ENCODE measurements at regions not wholly inside any gene's neighbourhood (a gene's known extent, or its start where the extent isn't known, plus 50 kb on each side); places are given as distances from the start of the nearest gene placed in this dataset.
"Not testable (repeated sequence)": the region's sequence is repeated elsewhere in the genome, so short reads cannot be mapped to it uniquely, and the experiment has no call there.

DNA sequence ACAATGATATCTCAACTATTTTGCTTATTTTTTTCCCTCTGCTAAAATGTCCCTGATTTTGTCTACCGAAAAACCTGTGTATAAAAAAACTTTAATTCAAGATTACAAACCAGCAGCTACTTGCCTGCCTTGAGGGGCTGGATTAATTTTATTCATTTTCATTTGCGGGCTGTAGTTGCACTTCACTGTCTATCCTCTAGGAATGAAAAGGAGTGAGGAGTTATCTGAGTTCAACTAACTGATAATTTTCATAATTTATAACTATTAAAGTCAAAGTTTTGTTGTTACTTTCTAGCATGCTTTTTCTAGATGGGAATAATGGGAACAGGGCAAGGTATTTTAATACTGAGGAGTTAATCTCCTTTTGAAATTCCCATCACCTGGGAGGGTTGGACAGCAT is 50.3 kb upstream of the AGTPBP1 start:
- not testable (repeated sequence) for DNase-seq

GRCh38 chr9:85802978-85803695 is 61.4 kb upstream of the AGTPBP1 start:
- DNase-seq: not testable (repeated sequence)

GRCh38 chr9:85804847-85805133 is 63.0 kb upstream of the AGTPBP1 start:
- not testable (repeated sequence) for DNase-seq

DNA sequence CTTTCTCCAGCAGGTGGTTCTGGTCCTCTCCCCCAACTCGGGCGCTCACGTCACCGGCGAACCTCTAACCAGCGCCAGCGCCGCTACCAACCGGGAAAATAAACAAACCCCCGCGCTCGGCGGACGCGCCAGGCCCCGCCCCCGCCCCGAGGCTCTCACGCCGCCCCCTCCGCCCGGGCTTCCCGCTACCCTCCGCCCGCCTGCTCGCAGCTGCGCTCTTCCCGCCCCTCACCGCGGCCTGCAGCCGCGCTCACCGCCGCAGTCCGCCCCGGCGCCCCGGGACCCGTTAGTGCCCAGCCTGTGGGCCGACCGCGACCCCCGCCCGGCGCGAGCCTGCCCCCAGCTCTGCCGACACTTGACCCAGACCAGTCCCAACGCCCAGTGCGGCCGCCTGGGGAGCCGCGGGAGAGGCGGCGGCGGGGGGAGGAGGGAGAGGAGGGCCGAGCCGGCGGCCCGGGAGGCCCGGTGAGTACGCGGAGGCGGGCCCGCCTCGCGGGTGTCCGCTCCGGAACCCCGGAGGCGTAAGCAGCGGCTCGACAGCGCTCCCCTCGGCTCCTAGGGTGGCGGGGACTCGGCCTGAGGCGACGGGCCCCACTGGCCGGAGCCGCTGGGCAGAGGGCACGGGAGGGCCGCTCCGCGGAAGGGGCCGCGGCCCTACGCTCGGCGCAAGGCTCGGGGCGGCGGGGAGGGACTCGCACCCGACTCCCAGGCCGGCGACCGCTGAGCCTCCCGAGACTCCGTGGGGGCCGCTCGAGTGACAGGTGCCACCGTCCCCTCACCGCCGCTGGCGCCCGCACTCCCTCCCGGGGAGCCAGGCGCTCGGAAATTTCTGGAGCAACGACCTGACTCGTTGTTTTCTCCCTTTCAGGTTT is 63.6 kb upstream of the AGTPBP1 start:
- DNase-seq: peak; percentile 77

DNA sequence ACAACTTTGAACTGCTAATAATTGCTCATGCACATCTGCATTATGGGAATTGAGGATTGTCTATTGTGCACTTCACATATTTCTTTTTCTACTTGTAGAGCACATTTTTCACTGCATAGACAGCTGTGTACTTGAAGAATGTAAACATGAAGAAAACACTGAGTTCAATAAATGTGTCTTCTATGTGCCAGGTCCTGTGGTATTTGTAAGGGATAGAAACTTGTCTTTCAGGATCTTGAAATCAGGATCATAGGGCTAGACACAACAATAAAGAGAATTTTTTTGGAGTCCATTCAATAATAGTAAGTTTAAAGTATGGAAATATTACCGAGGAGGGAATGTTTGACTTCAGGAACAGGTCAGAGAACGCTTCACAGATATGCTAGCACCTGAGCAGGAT is 66.6 kb upstream of the AGTPBP1 start:
- DNase-seq: not testable (repeated sequence)

GRCh38 chr9:85813388-85813787 is 71.6 kb upstream of the AGTPBP1 start:
- not testable (repeated sequence) for DNase-seq

DNA sequence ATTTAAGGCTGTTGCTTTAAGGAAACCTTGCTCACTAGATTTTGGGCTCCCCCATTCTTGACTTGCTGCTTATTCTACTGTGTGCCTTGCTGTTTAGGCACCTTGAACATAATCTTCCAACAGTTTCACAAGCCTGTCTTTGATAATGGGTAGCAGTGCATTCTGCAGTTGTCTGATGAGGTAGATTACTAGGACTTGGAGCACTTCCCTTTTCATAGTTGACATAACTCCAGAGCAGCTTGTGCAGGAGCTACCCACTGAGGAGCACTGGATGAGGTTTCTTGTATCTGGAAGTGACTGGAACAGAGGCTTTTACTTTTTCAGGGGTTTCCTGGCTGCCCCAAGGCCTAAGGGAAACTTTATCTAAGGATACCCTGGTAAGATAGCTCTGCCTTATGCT is 73.0 kb upstream of the AGTPBP1 start:
- DNase-seq: peak; percentile 32

GRCh38 chr9:85818971-85819370 is 77.2 kb upstream of the AGTPBP1 start:
- DNase-seq: peak; percentile 59

DNA sequence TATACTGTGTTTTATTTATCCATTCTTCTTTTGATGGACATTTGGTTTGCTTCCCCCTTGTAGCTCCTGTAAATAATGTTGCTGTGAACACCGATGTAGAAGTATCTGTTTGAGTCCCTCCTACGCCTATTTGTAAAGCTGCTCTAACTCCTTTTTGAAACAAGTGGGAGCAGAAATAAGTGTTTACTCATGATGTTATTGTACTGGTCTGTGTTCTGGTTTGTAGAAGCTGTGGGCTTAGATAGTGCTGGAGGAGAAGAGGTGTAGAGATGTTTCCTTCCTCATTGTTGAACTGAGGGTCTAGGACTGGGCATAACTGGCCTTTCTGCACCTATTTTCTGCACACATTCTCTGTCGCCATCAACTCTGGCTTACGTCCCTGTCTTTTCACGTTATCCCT is 78.8 kb upstream of the AGTPBP1 start:
- DNase-seq: not testable (repeated sequence)

- peak; percentile 31 for DNase-seq
These were observed 83.2 kb upstream of the AGTPBP1 start for GRCh38 chr9:85824949-85825348.

DNA sequence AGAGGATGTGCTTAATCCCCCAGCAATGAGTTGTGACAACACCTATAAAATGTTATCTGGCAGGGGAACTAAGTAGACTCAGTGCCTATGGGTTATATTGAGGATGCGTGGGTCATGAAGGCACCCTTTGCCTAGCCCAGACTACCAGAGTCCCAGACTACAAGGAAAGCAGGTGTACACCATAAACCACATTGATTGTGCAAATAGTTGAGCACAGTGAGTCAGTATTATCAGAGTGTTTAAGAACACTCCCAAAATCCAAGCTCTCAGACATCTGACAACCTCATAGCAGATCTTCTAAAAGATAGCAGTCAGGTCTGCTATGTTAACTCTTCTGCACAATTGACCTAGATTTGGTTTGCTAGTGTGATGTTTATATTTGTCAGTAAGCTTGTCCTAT is 92.8 kb upstream of the AGTPBP1 start:
- not testable (repeated sequence) for DNase-seq

- not testable (repeated sequence) for DNase-seq
These were observed 97.0 kb upstream of the NAA35 start for GRCh38 chr9:85843949-85844348.

GRCh38 chr9:85847782-85848181 is 93.2 kb upstream of the NAA35 start:
- DNase-seq: not testable (repeated sequence)

DNA sequence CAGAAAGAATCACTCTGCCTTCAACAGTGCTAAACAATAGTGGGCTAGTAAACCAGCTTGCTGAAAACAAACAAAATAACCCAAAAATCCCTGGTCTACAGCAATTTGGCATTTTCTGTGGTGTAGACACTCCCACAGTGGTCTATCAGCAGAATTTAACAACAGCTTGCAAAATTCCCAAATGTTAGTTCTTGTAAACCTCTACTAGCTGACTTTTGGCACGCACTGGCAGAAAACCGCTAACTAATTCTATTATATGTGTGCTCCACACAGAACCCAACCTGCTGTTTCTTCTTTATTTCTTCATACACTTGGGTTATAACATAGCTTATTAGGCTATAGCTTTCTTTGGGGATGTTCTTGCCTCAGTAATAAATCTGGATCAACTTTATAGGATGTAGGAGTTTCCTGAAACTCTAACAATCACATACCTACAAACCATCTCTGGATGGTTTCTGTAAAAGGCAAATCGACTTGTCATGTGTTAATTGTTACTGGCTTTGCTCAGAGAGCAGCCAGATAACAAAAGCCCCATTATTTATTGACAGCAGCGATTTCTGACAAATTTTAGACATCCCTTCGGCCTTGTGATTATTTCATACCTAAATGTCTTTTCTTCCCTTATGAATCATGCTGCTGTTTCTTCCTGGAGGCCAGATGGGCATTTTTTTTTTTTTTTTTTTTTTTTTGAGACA is 82.7 kb upstream of the NAA35 start:
- no peak for DNase-seq

- no peak for DNase-seq
These were observed 81.2 kb upstream of the NAA35 start for GRCh38 chr9:85859765-85860164.

GRCh38 chr9:85861882-85862281 is 79.1 kb upstream of the NAA35 start:
- not testable (repeated sequence) for DNase-seq

DNA sequence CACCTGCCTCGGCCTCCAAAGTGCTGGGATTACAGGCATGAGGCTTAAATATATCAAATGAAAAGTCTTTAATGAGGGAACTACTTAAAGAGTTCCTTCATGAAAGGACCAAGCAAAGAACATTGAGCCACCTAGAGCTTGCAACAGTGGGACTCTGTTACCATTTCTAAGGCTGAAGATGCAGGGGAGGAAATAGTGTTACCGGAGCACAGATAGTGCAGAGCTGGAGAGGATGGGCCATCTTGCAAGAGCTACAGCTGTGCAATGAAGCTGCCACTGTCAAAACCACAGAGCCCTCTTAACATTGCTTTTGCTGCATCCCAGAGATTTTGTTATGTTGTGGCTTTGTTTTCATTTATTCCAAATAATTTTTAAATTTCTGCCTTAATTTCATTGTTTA is 77.1 kb upstream of the NAA35 start:
- no peak for DNase-seq

- no peak for DNase-seq
These were observed 69.9 kb upstream of the NAA35 start for GRCh38 chr9:85871008-85871407.

DNA sequence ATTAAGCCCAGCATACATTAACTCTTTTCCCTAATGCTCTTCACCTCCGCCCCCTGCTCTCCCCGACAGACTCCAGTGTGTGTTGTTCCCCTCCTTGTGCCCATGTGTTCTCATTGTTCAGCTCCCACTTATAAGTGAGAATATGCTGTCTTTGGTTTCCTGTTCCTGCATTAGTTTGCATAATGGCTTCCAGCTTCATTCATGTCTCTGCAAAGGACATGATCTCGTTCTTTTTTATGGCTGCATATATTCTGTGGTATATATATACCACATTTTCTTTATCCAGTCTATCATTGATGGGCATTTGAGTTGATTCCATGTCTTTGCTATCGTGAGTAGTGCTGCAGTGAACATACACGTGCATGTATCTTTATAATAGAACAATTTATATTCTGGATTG is 69.3 kb upstream of the NAA35 start:
- DNase-seq: not testable (repeated sequence)

DNA sequence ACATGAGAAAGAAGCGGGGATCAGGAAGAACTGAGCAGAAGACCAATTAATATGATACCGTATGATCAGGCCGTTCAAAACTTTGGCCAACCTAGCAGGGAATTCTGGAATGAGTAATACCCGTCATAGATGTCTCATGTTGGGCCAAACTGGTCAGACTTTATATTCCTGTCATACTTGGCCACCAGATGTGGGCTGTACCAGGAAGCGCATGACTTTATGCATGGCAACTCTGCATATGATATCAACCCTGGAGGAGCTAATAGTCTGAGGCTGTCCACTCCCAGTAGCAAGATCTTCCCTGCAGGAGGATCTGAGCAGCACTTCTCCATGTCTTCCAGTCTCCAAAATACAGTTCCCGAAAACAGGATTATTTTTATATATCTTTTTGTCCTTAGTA is 68.5 kb upstream of the NAA35 start:
- DNase-seq: no peak

DNA sequence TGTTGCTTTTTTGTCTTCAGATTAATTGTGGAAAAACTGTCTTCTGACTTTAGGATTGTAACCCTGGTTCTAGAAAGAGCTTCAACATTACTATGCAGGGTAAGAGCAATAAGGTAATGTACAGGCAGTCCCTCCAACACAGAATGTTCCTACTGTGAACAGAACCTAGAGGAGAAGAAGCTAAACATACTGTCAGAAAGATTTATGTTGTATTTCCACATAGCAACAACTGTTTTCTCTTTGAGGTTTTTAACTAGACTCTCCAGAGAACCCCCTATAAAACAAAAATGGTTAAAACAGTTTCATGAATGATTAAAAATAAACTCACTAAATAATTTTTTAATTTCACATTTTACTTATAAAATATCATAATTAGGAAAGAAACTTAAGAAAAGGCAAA is 64.3 kb upstream of the NAA35 start:
- no peak for DNase-seq

DNA sequence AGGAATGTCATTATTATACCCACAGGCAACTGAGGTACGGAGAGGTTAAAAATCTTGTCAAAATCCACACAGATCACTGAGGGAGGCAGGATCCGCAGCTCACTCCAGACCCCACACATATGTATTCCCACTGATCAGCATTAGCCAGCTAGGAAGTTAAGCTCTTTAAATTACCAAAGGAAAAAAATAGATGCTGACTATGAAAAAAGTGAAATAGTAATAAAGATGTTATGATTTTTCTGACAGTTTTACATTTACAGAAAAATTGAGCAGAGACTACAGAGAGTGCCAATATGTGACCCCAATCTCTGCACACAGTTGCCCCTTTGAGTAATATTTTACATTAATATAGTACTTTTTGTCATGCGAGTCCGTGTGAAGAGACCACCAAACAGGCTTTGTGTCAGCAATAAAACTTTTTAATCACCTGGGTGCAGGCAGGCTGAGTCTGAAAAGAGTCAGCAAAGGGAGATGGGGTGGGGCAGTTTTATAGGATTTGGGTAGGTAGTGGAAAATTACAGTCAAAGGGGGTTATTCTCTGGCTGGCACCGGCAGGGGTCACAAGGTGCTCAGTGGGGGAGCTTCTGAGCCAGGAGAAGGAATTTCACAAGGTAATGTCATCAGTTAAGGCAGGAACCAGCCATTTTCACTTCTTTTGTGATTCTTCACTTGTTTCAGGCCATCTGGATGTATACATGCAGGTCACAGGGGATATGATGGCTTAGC is 61.9 kb upstream of the NAA35 start:
- DNase-seq: not testable (repeated sequence)

DNA sequence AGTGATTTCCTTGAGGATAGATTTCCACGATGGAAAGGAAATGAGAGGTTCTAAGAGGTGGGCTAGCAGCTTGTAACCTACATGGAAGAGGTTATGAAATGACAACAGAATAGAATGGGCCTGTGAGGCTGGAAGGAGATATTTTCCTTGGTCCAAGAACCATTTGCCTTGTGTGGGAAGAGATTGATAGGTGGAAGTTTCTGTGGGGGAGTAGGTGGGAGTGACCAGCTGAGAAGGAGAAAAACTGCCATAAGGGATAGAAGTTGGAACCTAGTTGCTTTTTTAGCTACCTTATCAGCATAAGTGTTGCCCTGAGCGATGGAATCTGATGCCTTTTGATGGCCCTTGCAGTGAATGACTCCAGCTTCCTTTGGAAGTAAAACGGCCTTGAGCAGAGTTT is 60.4 kb upstream of the NAA35 start:
- not testable (repeated sequence) for DNase-seq

Measured in OCI-M1 (cell line).